Type B pancreatic cell (in vitro differentiated cells): ENCODE measurements at regions not wholly inside any gene's neighbourhood (a gene's known extent, or its start where the extent isn't known, plus 50 kb on each side); places are given as distances from the start of the nearest gene placed in this dataset.

Source experiments
- DNase-seq: peaks from one replicate; pipeline ENCODE4 v3.0.0; 2021; ENCODE audit warnings: mixed read lengths; ENCODE audit not compliant: unreplicated experiment; ENCODE audit errors: extremely low spot score
- H3K27ac Mint-ChIP-seq: 2 replicates; pipeline ENCODE4 v1.8.0; 2021; ENCODE audit warnings: mild to moderate bottlenecking, mixed read lengths
- H3K27me3 Mint-ChIP-seq: 2 replicates; pipeline ENCODE4 v1.8.0; 2021; ENCODE audit warnings: mixed read lengths
- H3K36me3 Mint-ChIP-seq: 2 replicates; pipeline ENCODE4 v1.8.0; 2021; ENCODE audit warnings: mixed read lengths
- H3K4me1 Mint-ChIP-seq: one replicate; pipeline ENCODE4 v1.8.0; 2021; ENCODE audit warnings: mixed read lengths; ENCODE audit not compliant: unreplicated experiment
- H3K4me3 Mint-ChIP-seq: 2 replicates; pipeline ENCODE4 v1.8.0; 2021; ENCODE audit warnings: mild to moderate bottlenecking, mixed read lengths
- H3K9me3 Mint-ChIP-seq: 2 replicates; pipeline ENCODE4 v1.8.0; 2021; ENCODE audit warnings: mixed read lengths
- TF ChIP-seq, protein P1 (sequence below): fragments of 200-600 bp; sonication (generic); conservative IDR thresholded peaks from 2 replicates; pipeline ENCODE4 v1.5.0; 2021; ENCODE audit warnings: antibody characterized with exemption, mild to moderate bottlenecking

DNA sequence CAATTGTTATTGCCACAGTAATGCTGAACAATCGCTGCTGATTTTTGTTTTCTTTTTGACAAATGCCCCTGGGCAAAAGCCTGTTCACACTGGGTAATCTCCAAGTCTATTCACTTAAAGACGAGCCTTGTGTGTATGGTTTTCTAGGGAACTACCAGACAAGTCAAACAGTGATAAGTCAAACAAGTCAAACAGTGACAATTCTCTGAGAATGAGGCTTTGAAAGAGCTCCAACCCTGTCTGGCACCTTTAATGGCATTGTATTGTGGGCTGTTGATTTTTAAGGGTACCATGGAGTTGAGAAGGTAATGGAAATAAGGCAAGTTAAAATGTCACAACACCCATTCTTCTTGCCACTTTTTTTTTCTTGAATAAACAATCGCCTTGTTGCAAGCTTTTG, 59.4 kb upstream of the TMC3 start:
- H3K4me1 Mint-ChIP-seq, result no peaks in the 10 kb centered on the region
- H3K9me3 Mint-ChIP-seq, result no peaks in the 10 kb centered on the region
- no peaks in the 10 kb centered on the region for H3K27me3 Mint-ChIP-seq
- H3K4me3 Mint-ChIP-seq, result no peak overlapping the region
- DNase-seq, result no peak
- H3K36me3 Mint-ChIP-seq, result no peaks in the 10 kb centered on the region
- TF ChIP-seq, protein P1, sequence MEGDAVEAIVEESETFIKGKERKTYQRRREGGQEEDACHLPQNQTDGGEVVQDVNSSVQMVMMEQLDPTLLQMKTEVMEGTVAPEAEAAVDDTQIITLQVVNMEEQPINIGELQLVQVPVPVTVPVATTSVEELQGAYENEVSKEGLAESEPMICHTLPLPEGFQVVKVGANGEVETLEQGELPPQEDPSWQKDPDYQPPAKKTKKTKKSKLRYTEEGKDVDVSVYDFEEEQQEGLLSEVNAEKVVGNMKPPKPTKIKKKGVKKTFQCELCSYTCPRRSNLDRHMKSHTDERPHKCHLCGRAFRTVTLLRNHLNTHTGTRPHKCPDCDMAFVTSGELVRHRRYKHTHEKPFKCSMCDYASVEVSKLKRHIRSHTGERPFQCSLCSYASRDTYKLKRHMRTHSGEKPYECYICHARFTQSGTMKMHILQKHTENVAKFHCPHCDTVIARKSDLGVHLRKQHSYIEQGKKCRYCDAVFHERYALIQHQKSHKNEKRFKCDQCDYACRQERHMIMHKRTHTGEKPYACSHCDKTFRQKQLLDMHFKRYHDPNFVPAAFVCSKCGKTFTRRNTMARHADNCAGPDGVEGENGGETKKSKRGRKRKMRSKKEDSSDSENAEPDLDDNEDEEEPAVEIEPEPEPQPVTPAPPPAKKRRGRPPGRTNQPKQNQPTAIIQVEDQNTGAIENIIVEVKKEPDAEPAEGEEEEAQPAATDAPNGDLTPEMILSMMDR, result no peak
- H3K27ac Mint-ChIP-seq, result no peak overlapping the region

DNA sequence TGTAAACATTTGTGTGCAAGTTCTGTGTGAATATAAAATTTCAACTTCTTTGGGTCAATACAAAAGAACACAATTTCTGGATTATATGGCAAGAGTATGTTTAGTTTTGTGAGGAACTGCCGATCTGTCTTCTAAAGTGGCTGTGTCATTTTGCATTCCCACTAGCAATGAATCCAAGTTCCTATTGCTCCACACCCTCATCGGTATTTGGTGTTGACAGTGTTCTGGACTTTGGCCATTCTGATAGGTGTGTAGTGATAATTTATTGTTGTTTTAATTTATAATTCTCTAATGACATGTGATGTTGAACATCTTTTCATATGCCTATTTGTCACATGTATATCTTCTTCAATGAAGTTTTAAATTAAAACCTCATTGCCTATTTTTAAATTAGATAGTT, 58.2 kb upstream of the TMC3 start:
- no peaks in the 10 kb centered on the region for H3K27me3 Mint-ChIP-seq
- H3K4me1 Mint-ChIP-seq, result no peaks in the 10 kb centered on the region
- H3K36me3 Mint-ChIP-seq, result no peaks in the 10 kb centered on the region
- H3K9me3 Mint-ChIP-seq, result no peaks in the 10 kb centered on the region
- H3K27ac Mint-ChIP-seq, result no peak overlapping the region
- TF ChIP-seq, protein P1, result no peak
- no peak for DNase-seq
- H3K4me3 Mint-ChIP-seq, result no peak overlapping the region

- Mint-ChIP-seq H3K27ac (no peak overlapping the region), H3K9me3 (peaks cover 5% of the 10 kb centered on the region), H3K27me3 (no peaks in the 10 kb centered on the region), H3K4me3 (no peak overlapping the region), H3K4me1 (no peaks in the 10 kb centered on the region), H3K36me3 (no peaks in the 10 kb centered on the region)
- no peak for DNase-seq
- TF ChIP-seq, protein P1, result no peak
Observed at GRCh38 chr15:81427176-81427575, 53.2 kb upstream of the TMC3 start.

GRCh38 chr15:81425905-81426304, 51.9 kb upstream of the TMC3 start:
- Mint-ChIP-seq H3K27me3 (no peaks in the 10 kb centered on the region), H3K4me3 (no peak overlapping the region), H3K4me1 (no peaks in the 10 kb centered on the region), H3K36me3 (no peaks in the 10 kb centered on the region), H3K9me3 (peaks cover 5% of the 10 kb centered on the region), H3K27ac (no peak overlapping the region)
- no peak for DNase-seq
- TF ChIP-seq, protein P1, result no peak
